ENCODE measurements at regions not wholly inside any gene's neighbourhood (a gene's known extent, or its start where the extent isn't known, plus 50 kb on each side); places are given as distances from the start of the nearest gene placed in this dataset.

- Histone ChIP-seq H3K4me3 (no peak overlapping the region), H3K4me1 (no peaks in the 10 kb centered on the region), H3K9me3 (no peaks in the 10 kb centered on the region), H3K27ac (no peak overlapping the region), H3K27me3 (no peaks in the 10 kb centered on the region), H3K36me3 (no peaks in the 10 kb centered on the region)
- 74% methylated on average over 4 of the region's 4 CpGs for WGBS
- no peak for DNase-seq (ENCODE audit: low spot score in 2 of 2)
- no peak for TF ChIP-seq EP300 (IDR thresholded peaks at IDR 0.05)
Observed at GRCh38 chrX:94366616-94367015, 692.6 kb downstream of the FAM133A start.

- no peaks in the 10 kb centered on the region for H3K4me1 ChIP-seq
- no peak overlapping the region for H3K4me3 ChIP-seq
- H3K9me3 ChIP-seq: no peaks in the 10 kb centered on the region
- no peak for DNase-seq (ENCODE audit: low spot score in 2 of 2)
- TF ChIP-seq, protein P1, sequence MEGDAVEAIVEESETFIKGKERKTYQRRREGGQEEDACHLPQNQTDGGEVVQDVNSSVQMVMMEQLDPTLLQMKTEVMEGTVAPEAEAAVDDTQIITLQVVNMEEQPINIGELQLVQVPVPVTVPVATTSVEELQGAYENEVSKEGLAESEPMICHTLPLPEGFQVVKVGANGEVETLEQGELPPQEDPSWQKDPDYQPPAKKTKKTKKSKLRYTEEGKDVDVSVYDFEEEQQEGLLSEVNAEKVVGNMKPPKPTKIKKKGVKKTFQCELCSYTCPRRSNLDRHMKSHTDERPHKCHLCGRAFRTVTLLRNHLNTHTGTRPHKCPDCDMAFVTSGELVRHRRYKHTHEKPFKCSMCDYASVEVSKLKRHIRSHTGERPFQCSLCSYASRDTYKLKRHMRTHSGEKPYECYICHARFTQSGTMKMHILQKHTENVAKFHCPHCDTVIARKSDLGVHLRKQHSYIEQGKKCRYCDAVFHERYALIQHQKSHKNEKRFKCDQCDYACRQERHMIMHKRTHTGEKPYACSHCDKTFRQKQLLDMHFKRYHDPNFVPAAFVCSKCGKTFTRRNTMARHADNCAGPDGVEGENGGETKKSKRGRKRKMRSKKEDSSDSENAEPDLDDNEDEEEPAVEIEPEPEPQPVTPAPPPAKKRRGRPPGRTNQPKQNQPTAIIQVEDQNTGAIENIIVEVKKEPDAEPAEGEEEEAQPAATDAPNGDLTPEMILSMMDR (IDR thresholded peaks at IDR 0.05): no peak
- TF ChIP-seq POLR2A (IDR thresholded peaks at IDR 0.05): no peak
- TF ChIP-seq EP300 (IDR thresholded peaks at IDR 0.05): no peak
- no peak for TF ChIP-seq POLR2AphosphoS5 (IDR thresholded peaks at IDR 0.05)
- H3K27me3 ChIP-seq: no peaks in the 10 kb centered on the region
- H3K36me3 ChIP-seq: no peaks in the 10 kb centered on the region
- H3K27ac ChIP-seq: no peak overlapping the region
Observed at GRCh38 chrX:94389044-94389443, 715.0 kb downstream of the FAM133A start.

GRCh38 chrX:94400488-94400887, 726.5 kb downstream of the FAM133A start:
- TF ChIP-seq POLR2AphosphoS5 (IDR thresholded peaks at IDR 0.05) (no peak), POLR2A (IDR thresholded peaks at IDR 0.05) (no peak), EP300 (IDR thresholded peaks at IDR 0.05) (no peak)
- TF ChIP-seq, protein P1 (IDR thresholded peaks at IDR 0.05): no peak
- Histone ChIP-seq H3K9me3 (no peaks in the 10 kb centered on the region), H3K4me1 (no peaks in the 10 kb centered on the region), H3K4me3 (no peak overlapping the region), H3K36me3 (no peaks in the 10 kb centered on the region), H3K27me3 (no peaks in the 10 kb centered on the region), H3K27ac (peak overlapping the region; percentile 14)
- WGBS: 64% methylated on average over 2 of the region's 2 CpGs
- DNase-seq (ENCODE audit: low spot score in 2 of 2): no peak

DNA sequence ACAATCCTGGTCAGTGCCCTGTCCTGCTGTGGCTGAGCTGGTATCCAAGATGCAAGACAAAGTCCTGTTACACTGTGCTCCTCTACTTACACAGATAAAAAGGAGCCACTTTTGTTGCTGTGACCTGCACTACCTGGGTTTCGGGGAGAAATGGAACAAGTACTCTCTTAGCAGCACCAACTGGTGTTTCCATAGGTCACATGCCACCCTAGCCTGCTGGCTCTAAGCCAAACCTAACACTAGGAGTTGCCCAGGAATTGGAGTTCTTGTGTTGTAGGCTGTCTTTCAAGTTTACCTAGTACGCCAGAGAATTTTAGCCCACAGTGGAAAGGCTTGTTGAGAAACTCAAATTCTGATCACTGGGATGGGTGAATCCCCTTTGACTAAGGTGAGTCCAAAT, 727.4 kb downstream of the FAM133A start:
- no peaks in the 10 kb centered on the region for H3K36me3 ChIP-seq
- TF ChIP-seq, protein P1 (IDR thresholded peaks at IDR 0.05): no peak
- TF ChIP-seq POLR2AphosphoS5 (IDR thresholded peaks at IDR 0.05): no peak
- TF ChIP-seq EP300 (IDR thresholded peaks at IDR 0.05): no peak
- no peak for TF ChIP-seq POLR2A (IDR thresholded peaks at IDR 0.05)
- no peaks in the 10 kb centered on the region for H3K4me1 ChIP-seq
- WGBS: 58% methylated on average over 2 of the region's 2 CpGs
- peak overlapping the region; percentile 14 for H3K27ac ChIP-seq
- no peaks in the 10 kb centered on the region for H3K9me3 ChIP-seq
- DNase-seq (ENCODE audit: low spot score in 2 of 2): no peak
- no peak overlapping the region for H3K4me3 ChIP-seq
- no peaks in the 10 kb centered on the region for H3K27me3 ChIP-seq

DNA sequence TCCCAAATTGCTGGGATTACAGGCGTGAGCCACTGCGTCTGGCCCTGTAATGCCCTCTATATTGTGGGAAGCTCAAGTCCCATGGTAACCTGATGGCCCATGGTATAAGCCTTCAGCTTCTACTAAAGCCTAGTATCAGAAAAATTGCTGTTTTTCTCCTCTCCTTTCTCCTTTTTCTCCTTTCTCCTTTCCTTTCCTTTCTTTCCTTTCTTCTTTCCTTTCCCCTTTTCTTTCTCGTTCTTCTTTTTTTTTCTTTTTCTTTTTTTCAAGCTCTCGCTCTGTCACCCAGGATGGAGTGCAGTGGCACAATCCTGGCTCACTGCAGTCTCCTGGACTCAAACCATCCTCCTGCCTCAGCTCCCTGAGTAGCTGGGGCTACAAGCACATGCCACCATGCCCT, 740.7 kb downstream of the FAM133A start:
- no peak for DNase-seq (ENCODE audit: low spot score in 2 of 2)
- H3K4me1 ChIP-seq: no peaks in the 10 kb centered on the region
- WGBS: 88% methylated on average over 4 of the region's 4 CpGs
- no peaks in the 10 kb centered on the region for H3K27me3 ChIP-seq
- H3K27ac ChIP-seq: no peak overlapping the region
- no peak overlapping the region for H3K4me3 ChIP-seq
- H3K36me3 ChIP-seq: no peaks in the 10 kb centered on the region
- no peaks in the 10 kb centered on the region for H3K9me3 ChIP-seq
- TF ChIP-seq POLR2AphosphoS5 (IDR thresholded peaks at IDR 0.05): no peak
- no peak for TF ChIP-seq EP300 (IDR thresholded peaks at IDR 0.05)
- TF ChIP-seq, protein P1 (IDR thresholded peaks at IDR 0.05): no peak
- no peak for TF ChIP-seq POLR2A (IDR thresholded peaks at IDR 0.05)

DNA sequence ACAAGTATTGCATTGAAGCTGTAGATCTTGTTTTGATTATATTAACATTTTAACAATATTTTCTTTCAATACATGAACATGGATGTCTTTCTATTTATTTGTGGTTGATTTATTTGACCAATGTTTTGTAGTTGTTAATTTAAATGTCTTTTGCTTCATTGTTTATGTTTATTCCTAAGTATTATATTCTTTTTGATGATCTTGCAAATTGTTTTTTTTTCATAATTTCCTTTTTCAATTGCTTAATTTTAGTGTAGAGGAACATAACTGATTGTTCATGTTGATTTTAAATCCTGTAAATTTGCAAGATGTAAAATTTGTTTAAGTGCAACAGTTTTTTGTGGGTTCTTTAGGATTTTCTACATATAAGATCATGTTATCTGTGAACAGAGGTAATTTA, 744.1 kb downstream of the FAM133A start:
- H3K36me3 ChIP-seq: no peaks in the 10 kb centered on the region
- H3K27ac ChIP-seq: no peak overlapping the region
- DNase-seq (ENCODE audit: low spot score in 2 of 2): no peak
- no peaks in the 10 kb centered on the region for H3K4me1 ChIP-seq
- H3K4me3 ChIP-seq: no peak overlapping the region
- no peaks in the 10 kb centered on the region for H3K9me3 ChIP-seq
- no peaks in the 10 kb centered on the region for H3K27me3 ChIP-seq
- no peak for TF ChIP-seq EP300 (IDR thresholded peaks at IDR 0.05)
- TF ChIP-seq, protein P1 (IDR thresholded peaks at IDR 0.05): no peak
- no peak for TF ChIP-seq POLR2AphosphoS5 (IDR thresholded peaks at IDR 0.05)
- no peak for TF ChIP-seq POLR2A (IDR thresholded peaks at IDR 0.05)
